ENCODE measurements at regions not wholly inside any gene's neighbourhood (a gene's known extent, or its start where the extent isn't known, plus 50 kb on each side); places are given as distances from the start of the nearest gene placed in this dataset.
"Not testable (repeated sequence)": the region's sequence is repeated elsewhere in the genome, so short reads cannot be mapped to it uniquely, and the experiment has no call there.

DNA sequence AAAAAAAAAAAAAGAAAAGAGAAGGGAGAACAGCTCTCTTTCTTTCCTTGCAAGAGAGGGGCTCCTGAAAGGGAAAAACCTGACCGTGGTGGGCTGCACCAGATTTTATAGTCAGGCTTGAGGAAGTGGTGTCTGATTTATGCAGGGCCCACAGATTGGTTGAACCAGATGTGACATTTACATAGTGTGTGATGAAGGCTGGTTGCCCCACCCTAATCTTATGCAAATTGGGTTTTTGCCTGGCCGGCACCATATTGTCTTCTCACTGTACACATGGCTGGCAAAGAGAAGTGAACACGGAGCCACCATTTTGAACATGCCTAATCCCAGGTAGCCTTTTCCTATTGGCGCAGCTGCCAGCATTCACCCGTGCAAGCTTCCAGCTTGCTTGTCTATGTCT, 154.4 kb downstream of the OXSM start:
- DNase-seq = no peak

DNA sequence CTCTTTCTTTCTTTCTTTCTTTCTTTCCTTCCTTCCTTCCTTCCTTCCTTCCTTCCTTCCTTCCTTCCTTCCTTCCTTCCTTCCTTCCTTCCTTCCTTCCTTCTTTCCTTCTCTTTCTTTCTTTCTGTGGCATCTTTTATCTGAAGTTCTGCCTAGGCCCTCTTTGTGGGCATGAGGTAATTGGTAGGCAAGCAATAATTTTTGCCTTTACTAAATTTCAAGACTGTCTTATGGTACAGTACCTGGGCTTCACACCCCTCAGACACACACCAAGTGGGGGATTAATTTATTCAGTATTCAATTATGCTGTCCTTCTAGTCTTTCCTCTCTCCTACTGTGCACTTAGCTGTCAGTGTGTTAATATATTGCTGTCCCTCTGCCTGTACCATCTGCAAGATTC, 155.5 kb downstream of the OXSM start:
- no peak for DNase-seq

DNA sequence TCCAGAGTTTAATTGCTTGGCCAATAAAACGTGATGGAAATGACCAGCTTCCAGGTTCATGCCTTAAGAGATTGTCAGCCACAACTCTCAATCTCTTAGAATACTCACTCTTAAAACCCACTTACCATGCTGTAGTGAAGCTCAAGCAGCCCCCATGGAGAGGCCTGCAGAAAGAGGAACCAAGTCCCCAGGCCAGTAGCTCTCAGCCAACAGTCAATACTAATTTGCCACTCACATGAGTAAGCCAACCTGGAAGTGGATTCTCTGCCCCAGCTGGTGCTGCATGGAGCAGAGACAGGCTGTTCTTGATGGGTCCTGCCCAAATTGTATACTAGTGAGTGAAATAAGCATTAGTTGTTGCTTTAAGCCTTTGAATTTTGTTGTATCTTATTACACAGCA, 155.9 kb downstream of the OXSM start:
- no peak for DNase-seq

DNA sequence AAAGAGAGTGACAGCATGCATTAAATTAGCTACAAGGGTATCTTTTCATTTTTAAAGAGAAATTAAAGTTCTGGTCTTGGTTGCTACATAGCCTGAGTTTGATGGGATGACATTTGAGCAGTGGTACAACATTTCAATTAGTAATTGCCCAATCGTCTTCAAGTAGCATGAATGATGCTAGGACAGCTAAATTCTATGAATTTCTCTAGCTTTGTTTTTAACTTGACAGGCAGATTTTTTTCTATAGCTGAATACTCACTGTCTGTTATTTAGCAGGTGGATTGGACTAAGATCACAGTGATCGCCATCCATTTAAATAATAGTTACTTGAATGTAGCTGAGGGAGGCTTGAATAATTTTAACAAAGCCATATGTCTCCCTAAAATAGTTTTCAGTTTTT, 162.2 kb downstream of the OXSM start:
- no peak for DNase-seq

DNA sequence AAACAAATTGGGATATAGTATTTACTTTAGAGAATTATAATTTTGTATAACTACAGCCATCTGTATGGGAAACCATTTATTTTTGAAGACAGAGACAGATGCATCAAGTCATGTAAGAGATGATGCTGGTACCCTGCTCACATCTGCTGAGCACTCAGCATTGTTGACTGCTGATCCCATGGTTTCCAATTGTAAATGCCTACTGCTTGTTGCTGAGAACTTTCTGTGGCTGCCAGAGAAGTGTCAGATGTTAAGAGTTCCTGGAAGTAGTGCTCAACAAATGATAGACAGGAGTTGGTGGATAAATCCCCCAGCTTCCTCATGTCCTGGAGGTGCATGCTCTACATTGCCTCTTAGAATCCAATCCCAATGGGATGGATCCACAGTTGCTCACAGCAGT, 167.1 kb downstream of the OXSM start:
- no peak for DNase-seq

DNA sequence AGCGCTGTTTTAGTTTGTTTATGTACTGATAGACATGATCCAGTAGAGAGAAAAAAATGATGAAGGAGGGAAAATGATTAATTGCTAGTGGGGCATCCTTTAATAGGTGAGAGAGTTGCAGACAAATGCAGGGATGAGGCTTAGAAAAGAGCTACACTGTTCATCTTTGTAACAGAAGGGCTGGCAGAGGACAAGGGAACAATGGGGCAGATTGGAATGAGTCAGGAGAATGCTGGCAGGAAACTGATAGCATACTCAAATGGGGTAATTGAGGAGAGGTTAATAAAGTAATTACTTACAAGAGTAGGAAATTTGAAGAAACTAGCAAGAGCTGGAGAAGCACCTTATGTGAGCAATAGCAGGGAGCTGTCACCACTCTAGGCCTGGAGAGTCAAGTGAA, 170.9 kb downstream of the OXSM start:
- DNase-seq = no peak

DNA sequence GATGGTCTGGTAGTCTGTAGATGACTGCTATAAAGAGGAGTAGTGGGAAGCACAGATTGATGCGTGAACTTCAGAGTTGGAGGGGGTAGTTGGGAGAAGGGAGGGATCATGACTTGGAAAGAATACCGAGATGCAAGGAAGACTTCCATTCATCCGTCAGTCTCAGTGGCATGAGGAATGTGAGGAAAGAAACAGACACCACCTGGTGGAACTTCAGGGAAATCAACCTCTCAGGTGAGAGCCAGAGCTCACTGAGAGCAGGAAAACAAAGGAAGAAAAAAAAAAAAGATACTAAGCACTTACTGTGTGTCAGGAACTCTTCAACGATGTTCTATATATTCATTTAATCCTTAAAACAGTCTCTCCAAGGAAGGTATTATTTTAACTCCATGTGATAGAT, 172.4 kb downstream of the OXSM start:
- no peak for DNase-seq

DNA sequence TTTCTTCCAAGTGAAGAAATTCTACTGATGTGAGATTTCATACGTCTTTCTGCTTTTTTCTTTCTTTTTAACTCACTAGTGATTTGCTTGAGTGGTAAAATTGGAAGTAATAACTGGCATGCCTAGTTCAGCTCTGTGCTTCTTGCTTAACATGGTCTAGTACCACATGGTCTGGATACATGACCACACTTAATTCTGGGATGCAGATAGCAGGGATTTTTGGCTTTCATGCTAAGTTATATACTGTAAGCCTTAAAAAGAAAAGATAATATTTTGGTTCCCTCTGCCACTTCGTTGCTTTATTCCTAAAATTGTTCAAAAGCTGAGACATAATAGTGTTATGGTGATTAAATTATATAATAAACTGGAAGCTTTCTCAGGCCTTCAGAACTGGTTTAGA, 174.3 kb downstream of the OXSM start:
- no peak for DNase-seq

DNA sequence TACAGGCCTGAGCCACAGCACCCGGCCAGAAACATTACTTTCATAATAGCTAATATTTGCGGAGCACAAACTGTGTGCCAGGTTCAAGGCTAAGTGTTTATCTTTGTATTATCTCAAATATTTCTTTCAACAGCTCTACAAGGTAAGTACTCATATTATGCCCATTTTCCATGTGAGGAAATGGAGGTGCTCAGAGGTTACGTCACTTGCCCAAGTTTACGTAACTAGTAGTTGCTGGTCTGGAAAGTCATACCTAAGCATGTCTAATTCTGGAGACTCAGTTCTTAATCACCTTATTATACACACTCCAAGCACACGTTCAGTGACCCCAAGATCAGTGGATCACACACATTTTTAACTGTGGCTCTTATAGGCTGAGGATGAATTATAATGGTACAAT, 177.5 kb downstream of the OXSM start:
- DNase-seq = no peak

DNA sequence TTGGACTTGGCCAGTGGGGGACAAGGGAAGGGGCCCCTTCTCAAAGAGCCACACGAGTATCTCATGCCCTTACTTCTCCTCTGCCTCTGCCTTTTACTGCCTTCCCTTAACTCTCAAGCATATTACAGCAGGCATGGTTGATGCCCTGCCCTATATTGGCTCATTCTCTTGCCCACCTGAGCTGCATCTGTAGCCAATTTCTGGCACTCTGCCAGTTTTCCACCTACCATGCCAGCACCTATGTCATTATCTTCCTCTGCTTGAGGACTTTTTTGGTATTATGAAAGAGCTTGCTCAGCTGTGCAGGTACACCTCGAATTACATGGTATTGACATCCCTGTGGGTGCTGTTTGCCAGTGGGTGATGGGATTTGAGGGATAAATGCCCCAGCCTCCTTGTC, 181.8 kb downstream of the OXSM start:
- no peak for DNase-seq

DNA sequence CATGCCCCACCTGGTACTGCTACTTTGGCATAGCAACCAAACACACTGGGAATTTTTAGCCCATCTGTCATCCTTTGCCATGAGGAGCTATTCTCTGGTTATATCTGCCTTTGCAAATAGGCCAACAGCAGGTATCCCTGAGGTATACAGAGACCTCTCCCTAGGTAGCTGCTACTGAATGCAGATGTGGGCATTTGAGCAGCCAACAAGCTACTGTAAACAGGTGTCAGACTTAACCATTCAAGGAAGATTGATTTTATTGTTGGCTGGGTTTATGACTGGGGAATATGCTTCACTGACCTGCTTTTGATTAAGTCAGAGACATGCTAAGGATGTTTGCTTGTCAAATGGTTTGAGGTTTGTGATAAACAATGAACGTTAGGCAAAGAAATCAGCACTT, 183.2 kb downstream of the OXSM start:
- no peak for DNase-seq

DNA sequence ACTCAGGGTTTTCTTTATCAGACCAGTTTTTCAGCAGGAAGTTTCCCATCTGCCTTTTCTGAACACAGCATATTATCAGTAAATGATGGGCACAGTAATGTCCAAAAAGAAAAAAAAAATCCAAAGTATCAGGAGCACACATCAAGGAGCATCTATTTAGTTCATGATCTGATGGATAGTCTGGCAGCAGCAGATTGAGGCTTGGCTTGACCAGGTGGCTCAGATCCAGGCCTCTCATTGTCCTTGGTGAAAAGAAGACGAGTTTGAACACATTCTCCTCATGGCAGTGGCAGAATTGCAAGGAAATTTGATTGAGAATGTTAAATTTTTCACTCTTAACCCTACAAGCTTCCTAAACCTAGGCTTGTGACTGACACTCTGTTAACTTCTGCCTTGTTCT, 192.9 kb downstream of the OXSM start:
- DNase-seq = no peak

DNA sequence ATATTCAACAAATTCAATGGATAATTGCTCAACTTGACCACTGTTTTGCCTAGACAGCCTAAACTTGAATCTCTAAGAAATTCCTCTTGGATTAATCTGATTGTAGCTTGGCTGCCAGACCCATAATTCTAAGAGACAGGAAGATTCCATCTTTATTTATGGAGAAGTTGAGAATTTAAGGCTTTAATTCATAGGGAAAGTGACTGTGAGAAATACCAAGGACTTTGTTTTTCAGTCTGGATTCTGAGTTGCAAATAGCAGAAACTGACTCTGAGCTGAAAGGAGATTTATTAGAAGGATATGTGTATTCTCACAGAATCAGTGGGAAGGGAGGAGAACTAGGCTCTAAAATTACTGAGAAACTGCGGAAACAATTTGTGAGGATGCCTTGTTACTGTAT, 195.7 kb downstream of the OXSM start:
- DNase-seq = no peak

DNA sequence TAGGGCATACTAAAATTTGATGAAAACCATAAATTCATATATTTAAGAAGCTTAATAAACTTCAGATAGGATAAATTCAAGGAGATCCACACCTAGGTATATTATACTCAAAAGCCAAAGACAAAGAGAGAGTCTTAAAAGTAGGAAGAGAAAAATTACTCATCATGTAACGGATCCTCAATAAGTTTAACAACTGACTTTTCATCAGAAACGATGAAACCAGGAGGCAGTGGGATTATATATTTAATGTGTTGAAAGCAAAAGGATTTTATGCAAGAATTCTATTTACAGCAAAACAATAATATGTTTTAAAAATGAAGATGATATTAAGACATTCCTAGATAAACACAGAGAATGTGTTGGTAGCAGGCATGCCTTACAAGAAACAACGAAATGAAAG, 202.7 kb downstream of the OXSM start:
- DNase-seq = no peak

DNA sequence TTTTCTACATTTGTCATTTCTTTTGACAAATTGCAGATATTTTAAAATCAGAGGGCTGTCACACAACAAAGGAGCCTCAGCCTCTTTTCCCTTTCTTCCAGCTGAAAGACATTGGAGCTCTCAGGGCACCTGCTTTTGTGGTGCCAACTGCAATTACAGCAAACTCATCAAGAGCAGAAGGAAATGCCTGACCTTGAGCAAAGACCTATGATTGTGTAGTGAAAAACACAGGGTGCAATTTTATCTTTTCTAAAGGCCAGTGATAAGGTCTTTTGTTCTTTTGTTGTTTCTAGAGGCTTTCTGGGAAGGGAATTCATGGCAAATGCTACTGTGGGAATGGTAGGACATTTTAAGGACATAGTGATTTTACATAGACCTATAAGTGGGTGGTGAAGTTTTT, 214.3 kb downstream of the OXSM start:
- DNase-seq = no peak

DNA sequence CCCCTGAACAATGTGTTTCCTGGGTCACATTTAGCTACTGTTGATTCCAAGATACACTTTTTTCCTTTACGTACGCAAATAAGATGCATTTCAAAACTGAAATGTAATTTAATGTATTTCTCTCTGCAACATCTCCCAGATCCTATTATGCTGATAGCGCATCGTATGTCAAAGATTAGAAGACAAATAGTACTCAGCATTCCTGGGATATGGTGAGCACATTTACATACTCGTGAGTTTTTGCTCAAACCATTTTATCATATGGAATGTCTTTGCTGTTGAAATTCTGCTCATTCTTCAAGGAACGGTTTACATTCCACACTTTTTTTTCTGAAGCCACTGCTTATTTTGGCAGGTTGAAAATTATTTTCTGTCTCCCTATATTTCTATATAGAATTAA, 221.4 kb downstream of the OXSM start:
- no peak for DNase-seq

DNA sequence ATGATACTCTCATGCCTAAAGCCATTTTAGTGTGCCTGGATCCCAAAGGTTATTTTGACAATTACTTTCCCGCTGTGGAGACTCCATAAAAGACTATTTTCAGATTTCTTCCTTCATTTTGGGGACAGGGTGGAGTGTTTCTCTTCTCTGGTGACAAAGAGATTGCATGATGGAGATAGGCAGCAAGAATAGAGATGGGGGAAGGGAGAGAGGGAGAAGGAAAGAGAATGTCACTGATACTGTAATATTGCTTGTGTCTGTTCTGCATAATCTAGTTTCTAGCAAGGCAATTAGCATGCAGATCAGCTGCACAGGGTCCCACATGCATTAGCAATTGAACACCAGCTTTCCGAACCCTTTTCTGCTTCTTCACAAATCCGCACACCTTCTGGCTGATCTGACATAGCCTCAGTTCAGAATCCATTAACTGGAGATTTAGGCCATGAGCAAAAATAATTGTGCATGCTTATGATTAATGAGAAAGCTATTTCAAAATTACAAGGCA, 222.4 kb downstream of the OXSM start:
- no peak for DNase-seq

DNA sequence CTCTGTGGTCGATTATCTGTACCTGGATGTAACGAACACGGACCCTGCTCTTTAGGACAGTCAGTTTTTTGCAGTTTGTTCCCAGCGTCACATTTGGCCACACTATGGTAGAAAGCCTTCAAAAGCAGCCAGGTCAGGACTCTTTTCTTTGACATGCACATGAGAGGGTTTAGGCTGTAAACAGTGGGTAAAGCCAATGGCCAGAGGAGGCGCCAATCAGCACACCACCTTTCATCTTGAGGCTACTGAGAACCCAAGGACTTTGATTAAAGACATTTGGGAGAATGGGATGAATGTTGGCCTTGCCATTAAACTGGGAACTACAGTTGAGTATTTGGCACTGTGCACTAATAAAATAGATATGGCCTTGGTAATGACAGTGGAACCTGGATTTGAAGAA, 225.9 kb downstream of the OXSM start:
- DNase-seq = no peak

DNA sequence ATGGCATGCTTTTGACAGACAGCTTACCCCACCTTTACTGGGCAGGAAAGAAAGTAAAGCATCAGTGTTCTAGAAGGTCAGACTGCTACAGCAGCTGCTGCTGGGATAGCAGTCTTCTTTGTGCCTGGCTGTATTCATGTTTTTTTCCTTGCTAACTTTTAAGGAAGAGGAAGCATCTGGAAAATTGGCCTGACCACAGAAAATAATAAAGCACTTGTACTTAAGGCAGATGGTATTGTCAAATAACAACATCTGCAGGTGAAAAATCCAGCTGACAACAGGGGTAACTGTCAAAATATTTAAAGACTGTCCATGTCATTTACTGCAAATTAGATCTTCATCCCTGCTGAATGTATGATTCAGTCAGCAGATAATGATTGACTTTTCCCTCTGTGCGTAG, 229.0 kb downstream of the OXSM start:
- no peak for DNase-seq

DNA sequence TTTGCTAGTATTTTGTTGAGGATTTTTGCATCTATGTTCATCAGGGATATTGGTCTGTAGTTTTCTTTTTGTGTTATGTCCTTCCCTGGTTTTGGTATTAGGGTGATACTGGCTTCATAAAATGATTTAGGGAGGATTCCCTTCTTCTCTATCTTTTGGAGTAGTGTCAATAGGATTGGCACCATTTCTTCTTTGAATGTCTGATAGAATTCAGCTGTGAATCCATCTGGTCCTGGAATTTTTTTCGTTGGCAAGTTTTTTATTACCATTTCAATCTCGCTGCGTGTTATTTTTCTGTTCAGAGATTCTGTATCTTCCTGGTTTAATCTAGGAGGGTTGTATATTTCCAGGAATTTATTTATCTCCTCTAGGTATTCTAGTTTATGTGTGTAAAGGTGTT, 234.3 kb downstream of the OXSM start:
- DNase-seq = not testable (repeated sequence)

DNA sequence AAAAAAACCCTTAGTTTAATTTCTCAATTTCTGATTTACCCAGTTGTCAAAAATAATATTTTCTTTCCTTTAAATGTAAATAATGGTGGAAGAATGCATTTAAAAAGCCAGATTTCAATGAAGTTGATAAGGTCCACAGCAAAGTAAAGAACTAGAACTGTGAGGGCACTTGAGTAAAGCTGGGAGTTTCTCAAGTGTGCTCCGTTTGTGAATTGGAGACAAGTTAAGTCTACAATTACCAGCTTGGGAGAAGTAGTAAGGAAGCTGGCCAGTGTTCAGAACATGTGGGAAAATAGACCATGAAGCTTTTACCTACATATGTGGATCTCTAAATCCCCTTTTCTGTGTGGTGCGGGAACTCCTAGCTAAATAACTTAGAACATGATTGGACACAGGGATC, 239.4 kb downstream of the OXSM start:
- no peak for DNase-seq

DNA sequence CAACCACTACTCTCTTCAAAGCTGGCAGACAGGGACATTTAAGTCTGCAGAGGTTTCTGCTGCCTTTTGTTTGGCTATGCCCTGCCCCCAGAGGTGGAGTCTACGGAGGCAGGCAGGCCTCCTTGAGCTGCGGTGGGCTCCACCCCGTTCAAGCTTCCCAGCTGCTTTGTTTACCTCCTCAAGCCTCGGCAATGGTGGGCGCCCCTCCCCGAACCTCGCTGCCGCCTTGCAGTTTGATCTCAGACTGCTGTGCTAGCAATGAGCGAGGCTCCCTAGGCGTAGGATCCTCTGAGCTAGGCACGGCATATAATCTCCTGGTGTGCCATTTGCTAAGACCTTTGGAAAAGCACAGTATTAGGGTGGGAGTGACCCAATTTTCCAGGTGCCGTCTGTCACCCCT, 252.2 kb downstream of the OXSM start:
- not testable (repeated sequence) for DNase-seq

DNA sequence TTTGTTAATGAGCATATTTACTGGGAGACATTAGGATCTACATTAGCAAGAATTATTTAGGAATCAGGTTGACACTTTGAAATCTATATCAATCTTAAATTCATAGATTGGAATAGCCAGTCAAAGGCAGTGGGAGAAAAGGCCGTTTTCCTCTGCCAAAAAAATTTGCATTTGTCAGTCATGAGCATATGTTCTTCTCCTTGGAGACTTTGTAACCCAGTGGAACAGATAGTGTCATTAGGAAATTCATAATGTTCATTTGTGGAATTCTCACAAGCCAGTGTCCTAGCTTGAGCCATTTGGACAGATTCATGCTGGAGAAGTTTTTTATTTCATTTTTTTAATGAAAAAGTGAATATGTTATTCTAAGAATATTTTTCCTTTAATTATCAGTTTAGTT, 260.1 kb downstream of the OXSM start:
- no peak for DNase-seq

DNA sequence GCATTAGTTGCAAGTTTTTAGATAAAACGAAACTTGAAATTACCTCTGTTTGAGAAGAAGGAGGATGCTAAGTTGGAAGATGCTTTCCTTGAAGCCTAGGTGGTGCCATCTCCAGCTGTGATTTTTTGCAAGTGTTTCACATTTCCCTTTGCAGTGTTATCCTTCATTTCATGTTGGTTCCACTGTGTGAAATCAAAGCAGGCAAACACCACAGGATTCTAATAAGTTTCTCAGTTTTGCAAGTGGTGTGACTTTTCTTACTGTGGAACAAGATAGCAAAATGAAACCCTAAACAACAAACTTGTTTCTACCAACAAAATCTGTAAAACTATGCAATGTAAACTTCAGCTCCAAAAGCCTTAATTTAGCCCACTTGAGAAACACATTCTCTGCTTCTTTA, 260.9 kb downstream of the OXSM start:
- DNase-seq = no peak

DNA sequence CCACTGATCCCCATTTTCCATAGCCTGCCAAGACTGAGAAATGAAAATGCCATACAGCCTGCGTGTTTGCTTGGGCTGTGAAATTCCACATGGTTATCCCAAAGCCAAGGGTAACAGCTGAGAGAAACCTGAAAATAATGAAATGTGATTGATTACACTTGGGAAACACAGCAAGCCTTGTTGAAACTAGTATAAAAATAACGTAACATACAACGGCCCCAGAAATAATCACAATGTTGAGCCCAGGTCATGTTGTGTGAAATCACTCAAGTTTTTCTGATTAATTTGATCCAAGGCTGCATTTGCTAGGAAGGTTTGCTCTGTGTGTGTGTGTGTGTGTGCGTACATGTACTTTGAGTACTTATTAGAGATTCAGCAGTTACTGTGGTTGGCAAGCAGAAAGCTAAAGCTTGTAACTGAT, 269.0 kb downstream of the OXSM start:
- DNase-seq = no peak

All from anterior cingulate cortex (tissue), 58 donors.